AG04449 (cell line): ENCODE measurements at regions not wholly inside any gene's neighbourhood (a gene's known extent, or its start where the extent isn't known, plus 50 kb on each side); places are given as distances from the start of the nearest gene placed in this dataset.

Experiments used
- CTCF ChIA-PET: fragments of 350-600 bp; formaldehyde crosslinking; extraction: SDS; loops from one replicate; lab custom pipeline; 2021; ENCODE audit warnings: antibody characterized with exemption; lab: Yijun Ruan, JAX
- POLR2A ChIA-PET: fragments of 400-600, 350-600 bp; formaldehyde crosslinking; extraction: SDS; loops from one replicate; lab custom pipeline; 2020; ENCODE audit warnings: antibody characterized with exemption, inconsistent platforms; lab: Yijun Ruan, JAX
- DNase-seq: peaks from one replicate; pipeline ENCODE4 v3.0.0-alpha.2; 2010; ENCODE audit warnings: low read depth, low spot score
- H3K4me3 ChIP-seq: 2 replicates; pipeline ENCODE4 v1.5.1; 2011; ENCODE audit warnings: low read depth, mild to moderate bottlenecking, control low read depth, low read length
- TF ChIP-seq, protein P1 (sequence below): IDR thresholded peaks from one replicate; pipeline ENCODE4 v1.5.1; 2011; ENCODE audit warnings: mild to moderate bottlenecking, moderate library complexity, low read length, control low read depth, inconsistent platforms; ENCODE audit not compliant: insufficient read depth; ENCODE audit errors: missing control alignments

- ChIA-PET CTCF (no interaction called here), POLR2A (no interaction called here)
- no peak for DNase-seq
- TF ChIP-seq, protein P1, sequence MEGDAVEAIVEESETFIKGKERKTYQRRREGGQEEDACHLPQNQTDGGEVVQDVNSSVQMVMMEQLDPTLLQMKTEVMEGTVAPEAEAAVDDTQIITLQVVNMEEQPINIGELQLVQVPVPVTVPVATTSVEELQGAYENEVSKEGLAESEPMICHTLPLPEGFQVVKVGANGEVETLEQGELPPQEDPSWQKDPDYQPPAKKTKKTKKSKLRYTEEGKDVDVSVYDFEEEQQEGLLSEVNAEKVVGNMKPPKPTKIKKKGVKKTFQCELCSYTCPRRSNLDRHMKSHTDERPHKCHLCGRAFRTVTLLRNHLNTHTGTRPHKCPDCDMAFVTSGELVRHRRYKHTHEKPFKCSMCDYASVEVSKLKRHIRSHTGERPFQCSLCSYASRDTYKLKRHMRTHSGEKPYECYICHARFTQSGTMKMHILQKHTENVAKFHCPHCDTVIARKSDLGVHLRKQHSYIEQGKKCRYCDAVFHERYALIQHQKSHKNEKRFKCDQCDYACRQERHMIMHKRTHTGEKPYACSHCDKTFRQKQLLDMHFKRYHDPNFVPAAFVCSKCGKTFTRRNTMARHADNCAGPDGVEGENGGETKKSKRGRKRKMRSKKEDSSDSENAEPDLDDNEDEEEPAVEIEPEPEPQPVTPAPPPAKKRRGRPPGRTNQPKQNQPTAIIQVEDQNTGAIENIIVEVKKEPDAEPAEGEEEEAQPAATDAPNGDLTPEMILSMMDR = no peak
- H3K4me3 ChIP-seq = no peak overlapping the region
Observed at GRCh38 chr2:82158150-82158549, 1853.6 kb upstream of the LRRTM1 start.

GRCh38 chr2:82155469-82155868 lies 1850.9 kb upstream of the LRRTM1 start:
- POLR2A ChIA-PET = no interaction called here
- no peak for DNase-seq
- H3K4me3 ChIP-seq = no peak overlapping the region
- TF ChIP-seq, protein P1 = no peak
- CTCF ChIA-PET = no interaction called here

GRCh38 chr2:82143343-82143742 lies 1838.8 kb upstream of the LRRTM1 start:
- no peak for DNase-seq
- TF ChIP-seq, protein P1 = no peak
- POLR2A ChIA-PET = no interaction called here
- H3K4me3 ChIP-seq = no peak overlapping the region
- CTCF ChIA-PET = no interaction called here

DNA sequence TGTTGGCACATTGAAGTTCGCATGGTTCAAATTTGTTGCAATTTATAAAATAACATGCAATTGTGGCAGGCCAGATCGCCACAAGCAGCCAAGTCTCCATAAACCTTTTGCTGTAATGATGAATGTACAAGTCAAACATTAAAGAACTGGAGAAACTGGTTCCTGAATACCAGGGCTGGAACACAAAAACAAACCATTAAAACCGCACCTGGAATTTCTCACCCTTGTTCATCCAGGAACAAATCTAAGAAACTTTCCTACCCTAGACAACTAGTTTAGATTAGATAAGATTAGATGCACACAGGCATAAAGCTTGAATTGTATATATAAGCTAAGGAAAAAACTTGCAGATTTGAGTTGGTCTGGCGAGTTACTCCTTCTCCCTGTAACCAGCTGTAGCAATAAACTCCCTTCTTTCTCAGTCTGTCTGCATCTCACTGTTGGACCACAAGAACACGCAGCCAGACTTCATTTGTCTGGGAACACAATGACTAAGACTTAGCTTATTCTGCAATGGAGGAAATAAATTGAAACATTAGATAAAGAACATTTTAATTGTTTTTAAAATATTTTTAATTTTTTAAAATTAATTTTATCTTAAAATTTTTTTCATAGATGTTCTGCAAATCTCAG lies 1835.5 kb upstream of the LRRTM1 start:
- ChIA-PET CTCF (no interaction called here), POLR2A (no interaction called here)
- TF ChIP-seq, protein P1 = no peak
- H3K4me3 ChIP-seq = no peak overlapping the region
- DNase-seq = no peak

DNA sequence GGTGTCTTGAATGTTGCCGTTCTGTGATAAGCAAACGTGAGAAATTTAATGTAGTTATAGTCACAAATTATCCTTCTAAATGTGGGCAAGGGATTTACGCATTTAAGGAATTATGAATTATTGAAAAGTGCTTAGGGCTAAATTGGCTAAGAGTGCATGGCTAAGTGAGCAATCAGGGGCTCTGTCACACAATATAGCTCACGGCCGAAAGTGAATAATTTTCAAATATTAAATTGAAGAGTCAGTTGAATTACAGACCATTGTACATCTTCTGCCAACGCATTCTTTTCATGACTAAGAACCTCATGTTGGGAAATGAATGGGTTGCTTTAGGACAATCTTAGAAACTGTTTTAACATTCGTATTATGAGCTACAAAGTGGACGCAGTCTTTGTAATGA lies 1832.9 kb upstream of the LRRTM1 start:
- no peak for DNase-seq
- H3K4me3 ChIP-seq = no peak overlapping the region
- TF ChIP-seq, protein P1 = no peak
- ChIA-PET CTCF (no interaction called here), POLR2A (no interaction called here)

DNA sequence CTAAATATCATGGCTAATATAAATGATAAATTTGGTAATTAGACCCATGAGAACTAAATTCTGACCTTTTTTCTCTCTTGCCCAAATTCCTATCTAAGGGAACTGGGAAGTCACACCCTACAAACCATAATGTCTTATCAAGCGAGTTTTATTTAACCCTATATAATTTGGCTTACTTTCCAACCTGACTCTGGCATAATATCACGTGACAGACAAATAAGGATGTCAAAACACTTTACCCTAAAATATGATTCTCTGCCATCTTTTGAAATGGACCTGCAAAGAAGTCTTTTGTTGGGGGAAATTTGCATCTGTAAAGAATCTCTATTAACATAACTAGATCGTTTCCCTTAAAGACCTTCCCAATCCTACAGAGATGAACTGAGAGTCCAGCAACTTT lies 1823.5 kb upstream of the LRRTM1 start:
- no peak for DNase-seq
- CTCF ChIA-PET = no interaction called here
- TF ChIP-seq, protein P1 = no peak
- POLR2A ChIA-PET = no interaction called here
- H3K4me3 ChIP-seq = no peak overlapping the region
